Cardiac muscle cell (in vitro differentiated cells and primary cell): ENCODE measurements at regions not wholly inside any gene's neighbourhood (a gene's known extent, or its start where the extent isn't known, plus 50 kb on each side); places are given as distances from the start of the nearest gene placed in this dataset.
A peak's percentile ranks its signal among the peaks of the same experiment; 100 is the strongest.
"Not testable (repeated sequence)": the region's sequence is repeated elsewhere in the genome, so short reads cannot be mapped to it uniquely, and the experiment has no call there.

Source experiments
- DNase-seq, 2 donors: peaks; one replicate each; pipeline versions ENCODE4 v3.0.0 to v3.0.0-alpha.2; 2010 to 2017; ENCODE audit warnings: low read depth in 1 of 2, low spot score in 1 of 2
- H3K27ac ChIP-seq: fragments of 200-600 bp; sonication (generic); 2 replicates; pipeline ENCODE4 v1.5.1; 2016
- H3K27me3 ChIP-seq: fragments of 200-600 bp; sonication (generic); 2 replicates; pipeline ENCODE4 v1.6.0; 2016; ENCODE audit warnings: control low read depth
- H3K36me3 ChIP-seq: fragments of 200-600 bp; sonication (generic); 2 replicates; pipeline ENCODE4 v1.5.1; 2016; ENCODE audit warnings: control low read depth
- H3K4me1 ChIP-seq: fragments of 200-600 bp; sonication (generic); 2 replicates; pipeline ENCODE4 v1.8.1; 2017; ENCODE audit warnings: low read depth, mild to moderate bottlenecking, mixed run types
- H3K4me3 ChIP-seq: fragments of 200-600 bp; sonication (generic); 2 replicates; pipeline ENCODE4 v1.5.1; 2016; ENCODE audit warnings: mild to moderate bottlenecking
- H3K9me3 ChIP-seq: fragments of 200-600 bp; sonication (generic); 2 replicates; pipeline ENCODE4 v1.5.1; 2017; ENCODE audit warnings: low read depth, mild to moderate bottlenecking, control low read depth
- CTCF ChIP-seq: IDR thresholded peaks from 2 replicates; pipeline ENCODE4 v1.5.1; 2012; ENCODE audit warnings: low read depth, mild to moderate bottlenecking, low read length

- TF ChIP-seq CTCF = peak; percentile 48
- Histone ChIP-seq H3K27me3 (no peaks in the 10 kb centered on the region), H3K4me3 (no peak overlapping the region), H3K36me3 (no peaks in the 10 kb centered on the region), H3K27ac (no peak overlapping the region), H3K9me3 (no peaks in the 10 kb centered on the region), H3K4me1 (no peaks in the 10 kb centered on the region)
- DNase-seq = peak; percentile 20 to 30
Observed at GRCh38 chr5:91928754-91929521, 545.8 kb upstream of the ARRDC3 start.

- no peak for DNase-seq
- Histone ChIP-seq H3K4me3 (no peak overlapping the region), H3K36me3 (no peaks in the 10 kb centered on the region), H3K27me3 (no peaks in the 10 kb centered on the region), H3K27ac (no peak overlapping the region), H3K4me1 (no peaks in the 10 kb centered on the region), H3K9me3 (no peaks in the 10 kb centered on the region)
- no peak for TF ChIP-seq CTCF
Observed at GRCh38 chr5:91927439-91927838, 544.3 kb upstream of the ARRDC3 start.

GRCh38 chr5:91925249-91925648, 542.1 kb upstream of the ARRDC3 start:
- H3K4me3 ChIP-seq = no peak overlapping the region
- H3K9me3 ChIP-seq = no peaks in the 10 kb centered on the region
- no peaks in the 10 kb centered on the region for H3K27me3 ChIP-seq
- H3K27ac ChIP-seq = no peak overlapping the region
- no peaks in the 10 kb centered on the region for H3K4me1 ChIP-seq
- DNase-seq = peak in 1 of 2 donors; percentile 2
- TF ChIP-seq CTCF = no peak
- H3K36me3 ChIP-seq = no peaks in the 10 kb centered on the region

GRCh38 chr5:91917037-91917814, 534.1 kb upstream of the ARRDC3 start:
- not testable (repeated sequence) for H3K36me3 ChIP-seq, H3K4me1 ChIP-seq, H3K4me3 ChIP-seq, H3K9me3 ChIP-seq, H3K27me3 ChIP-seq, DNase-seq, H3K27ac ChIP-seq

GRCh38 chr5:91910655-91911054, 527.5 kb upstream of the ARRDC3 start:
- no peak for DNase-seq
- no peak overlapping the region for H3K4me3 ChIP-seq
- no peaks in the 10 kb centered on the region for H3K36me3 ChIP-seq
- H3K27me3 ChIP-seq = no peaks in the 10 kb centered on the region
- H3K9me3 ChIP-seq = no peaks in the 10 kb centered on the region
- H3K4me1 ChIP-seq = no peaks in the 10 kb centered on the region
- no peak overlapping the region for H3K27ac ChIP-seq
- no peak for TF ChIP-seq CTCF

- Histone ChIP-seq H3K36me3 (no peaks in the 10 kb centered on the region), H3K4me3 (no peak overlapping the region), H3K27ac (no peak overlapping the region), H3K4me1 (no peaks in the 10 kb centered on the region), H3K9me3 (no peaks in the 10 kb centered on the region), H3K27me3 (no peaks in the 10 kb centered on the region)
- no peak for TF ChIP-seq CTCF
- DNase-seq = no peak
Observed at GRCh38 chr5:91910247-91910646, 527.1 kb upstream of the ARRDC3 start.
